22Rv1 (cell line): ENCODE measurements at regions not wholly inside any gene's neighbourhood (a gene's known extent, or its start where the extent isn't known, plus 50 kb on each side); places are given as distances from the start of the nearest gene placed in this dataset.

Source experiments
- H3K27ac ChIP-seq: fragments of 450-650 bp; 2 replicates; pipeline ENCODE4 v1.5.1; 2017
- CTCF ChIP-seq: fragments of 450-650 bp; IDR thresholded peaks from 2 replicates; pipeline ENCODE4 v1.5.1; 2017; ENCODE audit warnings: mild to moderate bottlenecking
- ZFX ChIP-seq: fragments of 450-650 bp; IDR thresholded peaks from 2 replicates; pipeline ENCODE4 v1.6.1; 2017; ENCODE audit warnings: antibody characterized with exemption, borderline replicate concordance

DNA sequence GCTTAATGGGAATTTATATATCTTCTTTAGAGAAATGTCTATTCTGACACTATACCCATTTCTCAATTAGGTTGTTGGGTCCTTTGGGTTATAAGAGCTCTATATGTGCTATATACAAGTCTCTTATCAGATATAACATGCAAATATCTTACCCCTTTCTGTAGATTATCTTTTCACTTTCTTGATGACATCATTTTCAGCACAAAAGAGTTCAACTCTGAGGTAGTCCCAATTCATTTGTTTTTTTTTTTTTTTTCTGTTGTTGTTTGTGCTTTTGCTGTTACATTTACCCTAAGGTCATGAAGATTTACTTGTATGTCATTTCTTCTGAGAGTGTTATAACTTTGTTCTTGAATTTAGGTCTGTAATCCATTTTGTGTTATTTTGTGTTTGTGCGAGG lies 326.4 kb downstream of the CENPC start:
- TF ChIP-seq CTCF, result no peak
- TF ChIP-seq ZFX, result no peak
- H3K27ac ChIP-seq, result no peak overlapping the region

DNA sequence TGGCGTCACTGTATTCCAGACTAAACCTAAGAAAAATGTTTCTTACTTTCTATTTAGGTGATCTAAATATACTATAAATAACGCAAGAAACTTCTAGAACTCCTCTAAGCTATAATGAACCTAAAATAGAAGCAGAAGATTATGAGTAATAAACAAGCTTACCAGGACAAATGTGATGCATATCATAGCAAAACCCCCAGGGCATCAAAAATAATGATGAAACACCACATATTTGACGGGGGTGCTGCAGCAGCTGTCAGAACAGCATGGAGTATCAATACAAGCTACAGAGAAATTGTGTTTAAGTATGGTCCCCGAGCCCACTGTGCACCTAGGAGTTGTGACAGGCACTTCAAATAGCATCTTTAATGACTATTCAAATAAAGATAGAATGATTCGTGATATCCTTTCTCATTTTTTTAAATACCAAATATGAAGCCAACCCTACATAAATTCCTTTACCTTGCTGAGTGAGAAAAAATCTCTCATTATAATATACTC lies 337.3 kb downstream of the CENPC start:
- TF ChIP-seq CTCF (no peak), ZFX (no peak)
- no peak overlapping the region for H3K27ac ChIP-seq

DNA sequence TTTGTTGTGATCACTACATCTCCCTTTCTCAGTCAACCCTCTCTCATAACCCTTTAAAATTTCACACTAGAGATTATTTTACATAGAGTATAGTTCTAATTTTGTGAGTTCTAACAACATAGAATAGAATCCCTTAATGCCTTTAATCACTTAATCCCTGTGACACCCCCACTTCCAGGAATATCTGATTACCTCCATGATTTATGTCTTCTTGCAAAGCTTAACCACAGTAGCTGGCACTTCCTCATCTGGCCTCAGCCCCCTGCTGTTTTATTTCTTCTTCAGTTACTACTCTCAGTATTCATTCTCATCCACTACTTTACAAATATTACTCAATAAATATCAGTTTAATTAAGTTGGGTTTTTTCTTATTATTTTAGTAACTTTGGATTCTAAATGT lies 340.9 kb downstream of the CENPC start:
- H3K27ac ChIP-seq, result no peak overlapping the region
- TF ChIP-seq ZFX, result no peak
- no peak for TF ChIP-seq CTCF

DNA sequence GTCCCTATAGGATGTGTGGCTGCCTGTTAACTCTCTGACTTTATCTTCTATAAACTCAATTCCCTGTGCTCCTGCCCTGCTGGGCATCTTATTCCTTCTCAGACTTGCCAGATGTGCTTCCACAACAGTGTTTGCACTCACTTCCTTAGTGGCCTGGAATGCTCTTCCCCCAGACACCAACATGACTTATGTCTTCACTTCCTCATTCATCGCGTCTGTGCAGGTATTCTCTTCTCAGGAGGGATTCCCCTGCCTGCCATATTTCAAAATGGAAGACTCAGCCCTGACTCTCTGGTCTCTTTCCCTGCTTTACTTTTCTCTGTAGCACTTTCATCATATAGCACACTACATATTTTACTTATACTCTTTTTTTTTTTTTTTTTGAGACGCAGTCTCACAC lies 344.0 kb downstream of the CENPC start:
- H3K27ac ChIP-seq, result no peak overlapping the region
- TF ChIP-seq CTCF (no peak), ZFX (no peak)

- TF ChIP-seq CTCF (peak; percentile 64), ZFX (no peak)
- no peak overlapping the region for H3K27ac ChIP-seq
Measured at GRCh38 chr4:67198727-67199126, 346.6 kb downstream of the CENPC start.

- no peak overlapping the region for H3K27ac ChIP-seq
- no peak for TF ChIP-seq CTCF
- no peak for TF ChIP-seq ZFX
Measured at GRCh38 chr4:67167849-67168248, 377.5 kb downstream of the CENPC start.

DNA sequence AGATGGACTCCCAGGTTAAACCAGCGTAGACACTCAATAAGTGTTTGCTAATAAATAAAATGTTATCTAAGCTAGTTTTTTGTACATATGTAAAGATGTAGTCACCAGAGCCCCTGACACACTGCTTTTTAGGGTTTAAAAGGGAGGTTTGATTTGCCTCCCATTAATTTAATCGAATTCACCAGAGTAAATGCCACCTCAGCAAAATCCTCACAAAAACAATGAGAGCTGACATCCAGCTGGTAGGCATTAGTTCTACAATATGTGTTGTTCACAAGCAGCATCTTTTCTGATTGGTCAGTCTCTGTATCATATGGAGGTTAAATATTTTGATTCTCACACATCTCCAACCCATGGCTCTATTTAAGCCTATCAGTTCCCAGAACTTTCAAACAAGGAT lies 382.6 kb downstream of the CENPC start:
- no peak overlapping the region for H3K27ac ChIP-seq
- TF ChIP-seq ZFX (no peak), CTCF (no peak)
